Loucy (cell line): ENCODE measurements at regions not wholly inside any gene's neighbourhood (a gene's known extent, or its start where the extent isn't known, plus 50 kb on each side); places are given as distances from the start of the nearest gene placed in this dataset.

ENCODE experiments used
- EZH2phosphoT487 ChIP-seq: fragments of 200-600 bp; IDR thresholded peaks from 2 replicates; pipeline ENCODE4 v1.6.1; 2018; ENCODE audit warnings: antibody characterized with exemption, mild to moderate bottlenecking, moderate library complexity, borderline replicate concordance
- TF ChIP-seq, protein P1 (sequence below): fragments of 200-600 bp; sonication (generic); conservative IDR thresholded peaks from 2 replicates; pipeline ENCODE4 v1.5.1; 2014; ENCODE audit warnings: mild to moderate bottlenecking, antibody characterized with exemption, low read length

DNA sequence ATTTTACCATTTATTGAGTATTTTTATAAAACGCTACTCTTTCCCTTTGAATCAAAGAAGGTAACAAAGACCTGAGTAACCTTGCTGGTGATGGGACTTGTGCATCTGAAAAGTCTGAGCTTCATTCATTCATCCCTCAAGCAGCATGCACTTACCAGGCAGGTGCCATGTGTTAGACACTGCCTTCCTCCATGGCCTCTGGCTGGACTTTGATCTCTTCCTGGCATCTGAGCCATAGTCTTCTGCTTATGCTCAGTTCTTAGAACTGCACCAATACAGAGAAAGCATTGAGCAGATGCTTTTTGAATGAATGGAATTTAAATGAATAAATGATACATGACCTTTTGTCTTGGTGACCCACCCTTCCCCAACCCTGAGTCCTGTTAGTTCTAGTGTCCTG lies 251.4 kb upstream of the COPS8 start:
- TF ChIP-seq, protein P1, sequence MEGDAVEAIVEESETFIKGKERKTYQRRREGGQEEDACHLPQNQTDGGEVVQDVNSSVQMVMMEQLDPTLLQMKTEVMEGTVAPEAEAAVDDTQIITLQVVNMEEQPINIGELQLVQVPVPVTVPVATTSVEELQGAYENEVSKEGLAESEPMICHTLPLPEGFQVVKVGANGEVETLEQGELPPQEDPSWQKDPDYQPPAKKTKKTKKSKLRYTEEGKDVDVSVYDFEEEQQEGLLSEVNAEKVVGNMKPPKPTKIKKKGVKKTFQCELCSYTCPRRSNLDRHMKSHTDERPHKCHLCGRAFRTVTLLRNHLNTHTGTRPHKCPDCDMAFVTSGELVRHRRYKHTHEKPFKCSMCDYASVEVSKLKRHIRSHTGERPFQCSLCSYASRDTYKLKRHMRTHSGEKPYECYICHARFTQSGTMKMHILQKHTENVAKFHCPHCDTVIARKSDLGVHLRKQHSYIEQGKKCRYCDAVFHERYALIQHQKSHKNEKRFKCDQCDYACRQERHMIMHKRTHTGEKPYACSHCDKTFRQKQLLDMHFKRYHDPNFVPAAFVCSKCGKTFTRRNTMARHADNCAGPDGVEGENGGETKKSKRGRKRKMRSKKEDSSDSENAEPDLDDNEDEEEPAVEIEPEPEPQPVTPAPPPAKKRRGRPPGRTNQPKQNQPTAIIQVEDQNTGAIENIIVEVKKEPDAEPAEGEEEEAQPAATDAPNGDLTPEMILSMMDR = no peak
- TF ChIP-seq EZH2phosphoT487 = no peak
